HG02678 (cell line): ENCODE measurements at regions not wholly inside any gene's neighbourhood (a gene's known extent, or its start where the extent isn't known, plus 50 kb on each side); places are given as distances from the start of the nearest gene placed in this dataset.

Experiments
- ATAC-seq: cut with Tn5 transposase; IDR thresholded peaks from one replicate; pipeline ENCODE4 v1.9.1; 2021; ENCODE audit warnings: mild to moderate bottlenecking, moderate library complexity; ENCODE audit not compliant: unreplicated experiment

DNA sequence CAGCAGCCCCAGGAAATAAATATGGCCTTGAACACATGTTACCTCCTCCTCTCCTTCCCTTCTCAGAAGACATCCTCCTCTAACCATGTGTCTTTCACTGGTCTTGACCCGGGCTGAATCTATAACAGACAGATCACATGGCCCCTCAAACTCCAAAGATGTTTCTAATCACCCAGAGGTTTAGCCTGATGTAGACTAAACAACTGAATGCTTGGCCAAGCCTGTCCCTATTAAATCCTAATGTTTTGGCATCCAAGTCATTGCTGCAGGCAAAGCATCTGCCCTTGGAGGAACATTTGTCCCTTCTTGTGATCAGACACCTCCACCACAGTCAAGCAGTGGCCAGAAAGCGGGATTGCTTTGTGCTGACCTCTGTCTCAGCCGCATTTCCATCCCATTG lies 65.5 kb downstream of the ANKRD60 start:
- ATAC-seq: no peak

DNA sequence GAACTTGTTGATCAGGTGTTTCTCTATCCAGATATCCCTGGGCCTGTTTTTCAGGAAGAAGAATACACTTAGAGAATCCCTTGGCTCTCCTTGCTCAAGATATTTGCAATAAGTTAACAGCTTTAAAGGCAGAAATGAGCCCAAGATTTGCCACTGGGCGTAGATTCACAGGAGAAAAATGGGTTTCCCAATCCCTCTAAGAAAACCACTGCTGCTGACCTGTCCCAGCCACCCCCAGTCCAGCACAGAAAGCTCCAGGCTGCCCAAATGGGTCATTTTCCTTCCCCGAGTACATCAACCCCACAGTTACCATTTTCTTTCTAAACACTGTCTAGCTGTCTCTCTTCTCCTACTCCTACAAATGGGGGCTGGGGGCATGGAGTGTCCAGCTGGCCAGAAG lies 67.3 kb downstream of the ANKRD60 start:
- no peak for ATAC-seq

- ATAC-seq: no peak
Measured at GRCh38 chr20:58160451-58161061, 67.9 kb downstream of the ANKRD60 start.

GRCh38 chr20:58155148-58155925 lies 73.1 kb downstream of the ANKRD60 start:
- no peak for ATAC-seq

DNA sequence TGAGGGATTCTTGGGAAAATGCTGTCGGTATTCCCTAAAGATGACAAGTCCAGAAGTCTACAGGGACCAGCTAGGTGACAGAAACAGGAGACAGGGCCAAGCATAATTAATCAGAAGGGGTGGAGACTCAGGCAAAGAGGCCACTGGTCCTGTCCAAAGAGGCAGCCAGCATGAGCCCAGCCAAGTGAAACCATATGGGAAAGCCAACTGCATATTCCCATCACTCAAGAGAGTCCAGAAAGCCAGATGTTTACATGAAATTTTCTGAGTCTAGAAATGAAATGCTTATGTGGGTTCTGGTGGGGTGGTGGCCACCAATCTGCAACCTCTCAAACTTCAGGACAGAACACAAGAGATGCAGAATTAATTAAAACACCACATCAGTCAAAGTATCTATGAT lies 74.3 kb downstream of the ANKRD60 start:
- ATAC-seq: no peak

DNA sequence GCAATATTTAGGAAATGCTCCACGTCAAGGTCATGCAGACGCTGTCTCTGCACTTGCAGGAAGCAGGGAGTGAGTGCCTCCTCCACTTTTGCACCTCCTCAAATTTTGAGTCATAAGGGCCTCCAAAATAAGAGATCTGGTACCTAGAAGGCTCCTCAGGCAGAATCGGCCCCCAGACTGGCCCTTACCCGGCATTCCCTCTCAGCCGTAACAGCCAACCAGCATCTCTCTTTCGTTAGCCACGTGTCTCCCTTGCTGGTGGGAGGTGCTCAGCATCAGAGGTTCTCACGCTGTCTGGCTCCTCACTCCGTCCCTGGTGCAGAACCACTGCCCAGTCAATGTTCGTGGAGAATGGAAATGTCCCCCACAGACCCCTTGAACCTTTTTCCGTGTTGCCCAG lies 75.3 kb downstream of the ANKRD60 start:
- ATAC-seq: no peak

DNA sequence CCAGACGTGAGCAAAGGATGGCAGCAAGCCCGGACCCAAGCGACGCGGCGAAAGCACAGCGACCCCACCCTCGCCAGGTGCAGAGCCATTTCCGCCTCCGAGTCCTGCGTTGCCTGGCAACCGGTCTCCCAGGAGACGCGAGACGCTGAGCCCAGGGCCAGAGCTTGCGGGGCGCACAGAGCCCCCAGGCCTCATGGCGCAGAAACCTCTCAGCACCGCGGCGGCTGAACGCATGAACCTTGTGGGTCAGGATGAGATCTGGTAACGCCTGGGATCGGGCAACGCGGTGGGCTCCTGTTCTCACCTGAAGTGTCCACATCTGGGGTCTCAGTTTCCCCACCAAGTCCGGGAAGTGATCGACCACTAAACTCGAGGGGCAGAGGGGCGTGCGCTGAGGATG lies 77.7 kb downstream of the ANKRD60 start:
- no peak for ATAC-seq

DNA sequence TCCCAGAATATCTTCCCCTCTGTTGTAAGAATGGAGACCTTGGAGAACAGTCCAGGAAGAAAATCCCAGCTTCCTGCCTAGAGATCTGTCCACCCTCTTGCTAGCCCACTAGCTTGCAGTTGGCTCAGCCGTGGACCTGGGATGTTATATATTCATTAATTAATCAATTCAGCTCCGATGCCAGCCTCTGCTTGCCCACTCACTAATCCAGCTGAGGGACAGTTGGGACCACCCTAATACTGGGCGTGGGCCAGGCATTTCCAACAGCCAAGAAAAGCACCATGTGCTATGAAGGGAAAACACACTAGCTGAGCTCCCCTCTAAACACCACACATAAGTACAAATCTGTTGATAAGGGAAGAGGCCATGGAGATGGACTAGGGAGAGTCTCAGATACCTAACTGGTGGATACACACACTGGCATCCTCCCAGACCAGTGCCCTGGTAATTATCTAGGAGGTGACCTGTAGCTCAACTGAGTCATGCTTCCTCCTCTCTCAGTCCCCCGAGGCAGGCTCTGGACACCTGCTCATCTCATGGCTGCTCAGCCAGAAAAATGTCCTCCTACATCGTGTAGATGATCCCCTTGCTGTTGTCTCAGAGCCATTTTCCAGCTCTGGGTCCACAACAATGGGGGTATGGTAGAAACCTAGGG lies 78.9 kb downstream of the ANKRD60 start:
- no peak for ATAC-seq

- ATAC-seq: no peak
Measured at GRCh38 chr20:58148891-58149290, 79.6 kb downstream of the ANKRD60 start.

DNA sequence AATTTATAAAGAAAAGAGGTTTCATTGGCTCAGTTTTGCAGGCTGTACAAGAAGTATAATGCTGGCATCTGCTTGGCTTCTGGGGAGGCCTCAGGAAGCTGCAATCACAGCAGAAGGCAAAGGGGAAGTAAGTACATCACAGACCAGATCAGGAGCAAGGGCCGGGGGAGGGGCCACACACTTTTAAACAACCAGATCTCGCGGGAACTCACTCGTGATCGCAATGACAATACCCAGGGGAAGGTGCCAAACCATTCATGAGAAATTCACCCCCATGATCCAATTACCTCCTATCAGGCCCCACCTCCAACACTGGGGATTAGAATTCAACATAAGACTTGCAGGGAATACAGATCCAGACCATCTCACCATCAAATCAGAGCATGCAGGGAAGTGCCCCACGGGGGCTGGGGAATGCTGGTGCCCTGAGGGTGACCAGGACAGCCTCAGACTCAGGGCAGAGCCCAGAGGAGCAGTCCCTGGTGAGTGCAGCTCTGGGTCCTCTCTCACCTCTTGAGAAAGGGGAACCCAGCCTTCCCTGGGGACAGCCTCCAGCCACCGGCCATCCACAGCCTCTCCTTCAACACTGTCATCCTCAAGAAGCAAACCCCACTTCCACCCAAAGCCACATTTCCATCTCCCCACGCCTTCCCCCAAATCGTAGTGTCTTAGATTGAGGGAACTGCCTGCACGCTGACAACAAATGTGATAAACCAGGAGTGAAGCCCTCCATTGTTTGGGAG lies 80.7 kb downstream of the ANKRD60 start:
- no peak for ATAC-seq

DNA sequence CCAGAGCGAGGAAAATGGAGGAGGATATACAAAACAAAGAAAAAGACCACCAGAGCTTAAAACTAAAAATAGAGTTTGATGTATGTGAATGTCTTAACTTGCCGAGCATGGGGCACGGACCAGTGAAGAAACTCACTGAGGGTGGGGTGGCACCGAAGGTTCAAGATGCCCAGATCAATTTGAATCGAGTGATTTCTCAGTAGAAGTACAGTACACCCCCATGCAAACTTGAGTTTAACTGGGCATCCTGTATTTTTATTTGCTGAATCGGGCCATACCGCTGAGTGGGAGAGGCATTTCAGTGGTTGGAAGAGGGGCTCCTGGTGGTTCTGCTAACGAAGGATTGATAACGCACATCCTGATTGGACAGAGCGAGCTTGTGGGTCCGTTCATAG lies 81.7 kb downstream of the ANKRD60 start:
- ATAC-seq: no peak

DNA sequence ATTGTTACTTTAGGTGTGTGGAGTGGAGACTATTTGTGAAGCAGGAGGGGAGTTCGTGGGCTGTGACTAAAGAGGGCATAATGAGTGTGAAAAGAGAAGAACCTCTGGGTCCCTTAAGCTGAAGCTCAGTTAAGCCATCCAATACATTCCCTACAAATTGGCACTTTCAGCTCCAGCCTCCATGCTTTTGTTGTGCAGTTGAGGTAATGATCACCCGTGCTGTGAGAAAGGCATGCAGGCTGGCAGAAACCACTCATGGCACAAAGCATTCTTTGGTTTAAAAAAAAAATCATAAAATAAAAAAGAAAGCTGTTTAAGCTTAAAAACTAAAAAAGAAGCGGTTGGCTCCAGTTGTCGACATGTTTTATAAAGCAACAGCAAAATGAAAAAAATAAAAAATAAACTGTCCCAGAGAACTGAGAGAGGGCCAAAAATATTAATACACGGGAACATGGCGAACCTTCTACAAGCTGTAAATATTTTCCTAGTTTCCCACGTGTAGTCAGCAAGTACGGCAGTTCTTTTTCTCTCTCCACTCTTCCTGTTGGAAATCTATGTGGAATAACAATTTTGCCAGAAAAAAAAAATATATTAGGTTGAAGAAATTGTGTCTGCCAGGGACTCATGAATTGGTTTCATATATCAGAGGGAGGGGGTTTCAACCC lies 82.2 kb downstream of the ANKRD60 start:
- no peak for ATAC-seq

DNA sequence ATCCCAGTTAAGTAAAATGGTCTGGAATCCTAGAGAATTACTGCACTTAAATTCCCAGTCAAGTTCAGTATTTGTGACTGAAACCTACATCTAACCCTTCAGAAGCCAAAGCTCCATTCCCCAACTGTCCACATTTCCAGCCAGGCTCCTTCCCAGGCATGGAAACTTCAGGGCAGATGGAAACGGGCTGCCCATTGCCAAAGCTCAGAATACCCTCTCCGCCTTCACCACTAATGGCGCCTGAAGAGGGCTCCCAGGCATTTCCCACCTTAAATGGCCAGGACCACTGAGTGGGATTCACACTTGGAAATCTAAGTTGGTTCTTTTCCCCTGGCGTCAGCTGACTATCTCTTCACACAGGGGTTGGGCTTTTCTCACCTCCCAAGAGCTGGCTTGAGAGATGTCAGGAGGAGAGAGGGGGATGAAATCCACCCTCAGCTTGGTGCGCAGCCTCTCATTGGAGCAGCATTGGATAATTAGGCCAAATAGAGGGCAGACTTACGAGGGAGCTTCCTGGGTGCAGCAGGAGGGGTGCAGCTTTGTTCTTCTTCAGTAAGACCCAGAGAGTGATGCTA lies 82.9 kb downstream of the ANKRD60 start:
- no peak for ATAC-seq

DNA sequence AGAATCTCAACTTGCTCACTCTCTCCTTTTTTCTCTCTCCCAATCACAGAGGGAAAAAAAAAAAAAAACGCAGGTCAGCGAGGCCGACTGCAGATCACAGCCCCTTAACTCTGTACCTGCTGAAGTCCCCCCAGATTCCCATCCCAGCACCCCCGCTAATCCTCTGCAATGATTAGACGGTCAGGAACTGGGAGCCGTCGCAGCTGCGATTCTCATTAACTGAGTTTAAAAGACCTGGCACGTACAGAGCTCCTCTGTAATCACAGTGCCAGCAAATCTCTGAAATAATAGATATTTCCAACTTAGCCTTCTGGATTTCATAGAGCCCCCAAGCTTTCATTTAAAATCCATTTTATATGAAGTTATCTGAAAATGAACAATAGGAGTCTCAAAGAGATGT lies 84.4 kb downstream of the ANKRD60 start:
- no peak for ATAC-seq

- ATAC-seq: no peak
Measured at GRCh38 chr20:58143531-58143930, 84.9 kb downstream of the ANKRD60 start.

- no peak for ATAC-seq
Measured at GRCh38 chr20:58142843-58143185, 85.6 kb downstream of the ANKRD60 start.

- no peak for ATAC-seq
Measured at GRCh38 chr20:58141971-58142842, 86.2 kb downstream of the ANKRD60 start.

DNA sequence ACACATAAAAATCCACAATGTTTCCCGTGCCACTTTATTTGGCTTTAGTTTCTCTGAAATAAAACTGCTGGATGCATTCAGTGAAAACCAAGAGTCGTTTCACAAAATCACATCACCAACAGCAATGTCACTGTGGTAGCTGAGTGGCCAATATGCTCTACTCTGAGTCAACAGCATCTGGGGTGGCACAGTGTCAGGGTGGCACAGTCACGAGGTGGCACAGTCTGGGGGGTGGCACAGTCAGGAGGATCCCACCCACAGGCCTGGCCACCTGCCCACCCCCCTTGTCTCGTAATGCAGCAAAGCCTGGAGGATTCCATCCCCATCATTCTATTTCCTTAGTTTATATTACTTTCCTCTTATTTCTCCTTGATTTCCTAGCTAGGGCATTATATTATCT lies 87.0 kb downstream of the ANKRD60 start:
- no peak for ATAC-seq

GRCh38 chr20:58140787-58141425 lies 87.5 kb downstream of the ANKRD60 start:
- no peak for ATAC-seq
